NCI-H82 treated with DMSO at 0.1 percent for 48 hours (cell line): ENCODE measurements at regions not wholly inside any gene's neighbourhood (a gene's known extent, or its start where the extent isn't known, plus 50 kb on each side); places are given as distances from the start of the nearest gene placed in this dataset.

ENCODE experiments used
- DNase-seq: peaks from one replicate; lab custom pipeline; 2025; ENCODE audit not compliant: unreplicated experiment; lab: John Stamatoyannopoulos, UW

DNA sequence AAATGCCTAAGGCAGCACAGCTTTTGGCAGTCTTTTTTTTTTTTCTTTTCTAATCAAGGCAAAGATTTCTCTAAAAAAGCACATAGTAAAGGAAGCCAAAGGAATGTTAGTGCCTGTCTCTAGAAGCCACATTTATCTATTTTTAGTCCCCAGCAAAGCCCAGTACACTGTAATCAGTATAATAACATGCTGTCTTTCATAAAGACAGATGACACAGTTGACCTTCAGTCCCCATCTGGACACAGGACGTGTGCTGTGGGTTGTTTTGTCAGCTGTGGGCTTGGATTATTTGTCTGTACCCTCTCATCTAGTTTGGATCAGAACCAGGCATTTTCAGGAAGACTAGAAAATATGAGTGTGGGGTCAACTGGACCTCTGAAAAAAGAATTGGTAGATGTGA is 110.4 kb upstream of the CTNNB1 start:
- no peak for DNase-seq

DNA sequence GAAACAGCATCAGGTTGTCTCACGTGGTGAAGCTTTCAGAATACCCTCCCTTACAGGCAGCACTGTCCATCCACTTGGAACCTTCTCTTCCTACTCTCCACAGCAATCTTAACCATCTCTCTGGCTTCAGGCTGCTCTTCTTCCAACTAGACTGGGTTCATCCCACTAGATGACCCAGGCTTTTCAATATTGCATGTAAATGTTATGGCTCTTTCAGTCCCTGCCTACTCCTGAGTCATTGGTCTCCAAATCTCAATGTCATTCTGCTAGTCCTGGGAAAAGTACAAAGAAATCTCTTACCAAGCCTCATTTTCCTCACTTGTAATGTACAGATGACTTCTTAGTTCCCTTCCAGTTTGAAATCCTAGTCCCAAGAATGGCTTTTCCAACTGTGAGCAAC is 109.7 kb upstream of the CTNNB1 start:
- DNase-seq = no peak

DNA sequence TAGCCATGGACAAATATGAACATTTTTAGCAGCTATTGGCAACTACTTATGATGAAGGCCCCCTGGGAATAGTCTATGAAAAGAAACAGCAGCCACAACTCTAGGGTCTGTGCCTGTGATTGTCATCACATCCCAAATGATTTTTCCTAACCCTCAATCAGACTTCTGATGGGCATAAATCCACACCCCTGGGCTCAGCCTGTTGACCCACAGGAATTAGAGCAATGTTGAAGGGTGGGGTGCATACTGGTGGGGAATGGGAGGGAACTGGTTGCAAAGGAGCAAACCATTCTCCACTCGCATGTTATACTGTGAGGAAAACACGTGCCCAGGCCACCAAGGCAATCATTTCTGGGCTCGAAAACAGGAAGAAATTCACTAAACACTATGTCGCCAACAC is 106.5 kb upstream of the CTNNB1 start:
- DNase-seq = no peak

DNA sequence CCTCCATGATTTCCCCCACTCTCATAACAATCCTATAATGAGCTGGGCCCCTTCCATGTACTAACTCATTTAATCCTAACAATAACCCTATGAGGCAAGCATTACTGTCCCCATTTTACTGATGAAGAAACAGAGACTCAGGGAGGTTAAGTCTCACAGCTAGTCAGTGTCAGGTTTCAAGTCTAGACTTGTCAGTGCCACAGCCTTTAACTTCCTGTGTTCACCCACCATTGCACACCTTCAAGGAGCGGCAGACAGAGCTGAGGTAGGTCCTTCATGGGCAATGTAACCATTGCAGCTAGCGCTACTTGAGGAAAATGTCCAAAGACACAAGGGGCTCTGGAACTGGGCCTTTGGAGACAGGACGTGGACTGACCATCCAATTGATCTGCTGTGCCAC is 105.8 kb upstream of the CTNNB1 start:
- no peak for DNase-seq

DNA sequence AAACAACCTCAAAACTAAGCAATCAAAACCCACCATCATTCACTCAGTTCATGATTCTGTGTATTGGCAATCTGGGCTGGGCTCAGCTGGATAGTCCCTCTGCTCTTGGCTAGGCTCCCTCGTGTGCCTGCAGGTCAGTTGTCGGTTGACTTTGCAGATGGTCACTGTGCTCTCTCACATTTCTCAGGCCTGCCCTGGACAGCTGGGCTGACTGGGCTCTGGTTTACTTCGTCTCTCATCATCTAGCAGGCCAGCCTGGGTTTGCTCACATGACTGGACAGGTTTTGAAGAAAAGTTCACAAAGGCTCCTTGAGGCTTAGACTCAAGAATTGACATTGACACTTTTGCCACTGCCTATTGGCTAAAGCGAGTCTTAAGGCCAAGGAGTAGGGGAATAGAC is 105.0 kb upstream of the CTNNB1 start:
- no peak for DNase-seq

DNA sequence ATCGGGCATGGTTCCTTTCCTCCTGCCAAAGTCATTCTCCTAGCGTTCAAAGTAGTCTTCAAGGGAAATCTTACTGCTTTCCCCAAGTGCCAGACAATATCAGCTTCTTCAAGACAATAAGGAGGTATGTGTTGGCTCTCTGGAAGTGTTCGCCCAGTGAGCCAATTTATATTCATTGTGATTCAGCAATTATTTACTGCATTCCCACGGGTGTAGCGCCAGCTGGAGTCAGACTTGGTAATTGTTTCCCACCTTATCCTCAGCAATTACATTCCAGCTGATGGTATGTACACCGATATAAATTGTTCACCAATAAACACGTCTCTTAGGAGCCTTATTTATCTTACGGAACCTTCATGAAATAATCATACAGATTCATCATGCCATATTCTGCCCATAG is 103.6 kb upstream of the CTNNB1 start:
- DNase-seq = no peak

DNA sequence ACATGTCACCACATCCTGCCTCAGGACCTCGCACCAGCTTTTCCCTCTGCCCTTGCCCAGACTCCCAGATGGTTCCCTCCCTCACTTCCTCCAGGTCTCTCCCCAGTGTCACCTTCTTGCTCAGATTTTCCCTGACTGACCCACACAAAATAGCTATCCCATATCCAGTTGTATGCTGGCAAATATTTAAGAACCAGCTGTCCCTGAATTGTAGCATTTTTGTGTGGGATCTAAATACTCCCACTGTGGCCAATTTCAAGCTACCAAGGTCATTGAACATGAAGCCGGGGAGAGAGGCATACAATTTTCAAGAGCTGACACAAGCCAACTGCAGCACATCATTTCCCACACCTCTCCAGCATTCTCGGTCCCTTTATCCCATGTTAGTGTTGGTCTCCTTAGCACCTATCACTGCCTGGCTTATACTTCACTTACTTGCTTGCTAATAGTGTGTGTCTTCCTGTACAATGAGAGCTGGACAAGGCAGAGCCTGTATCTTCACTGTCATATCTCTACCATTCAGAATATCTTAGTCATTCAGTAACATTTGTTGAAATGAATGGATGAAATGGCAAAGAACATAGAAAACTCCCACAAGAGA is 101.3 kb upstream of the CTNNB1 start:
- DNase-seq = no peak

DNA sequence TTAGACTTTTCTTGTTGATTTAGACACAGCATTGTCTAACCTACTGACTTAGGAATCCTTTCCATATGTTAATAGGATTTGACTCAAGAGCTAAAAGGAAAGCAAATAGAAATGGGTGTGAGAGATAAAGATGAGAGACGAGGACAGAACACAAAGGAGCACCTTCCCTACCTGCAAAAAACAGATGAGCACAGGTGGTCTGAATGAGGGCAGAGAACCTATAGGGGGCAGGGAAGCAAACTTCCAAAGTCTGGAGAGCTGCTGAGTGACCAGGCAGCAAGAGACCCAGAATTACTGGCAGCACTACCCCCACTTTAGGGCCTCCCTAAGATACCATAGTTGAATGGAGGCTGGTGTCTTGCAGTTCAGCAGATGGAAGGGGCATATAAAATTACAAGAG is 98.1 kb upstream of the CTNNB1 start:
- DNase-seq = no peak

DNA sequence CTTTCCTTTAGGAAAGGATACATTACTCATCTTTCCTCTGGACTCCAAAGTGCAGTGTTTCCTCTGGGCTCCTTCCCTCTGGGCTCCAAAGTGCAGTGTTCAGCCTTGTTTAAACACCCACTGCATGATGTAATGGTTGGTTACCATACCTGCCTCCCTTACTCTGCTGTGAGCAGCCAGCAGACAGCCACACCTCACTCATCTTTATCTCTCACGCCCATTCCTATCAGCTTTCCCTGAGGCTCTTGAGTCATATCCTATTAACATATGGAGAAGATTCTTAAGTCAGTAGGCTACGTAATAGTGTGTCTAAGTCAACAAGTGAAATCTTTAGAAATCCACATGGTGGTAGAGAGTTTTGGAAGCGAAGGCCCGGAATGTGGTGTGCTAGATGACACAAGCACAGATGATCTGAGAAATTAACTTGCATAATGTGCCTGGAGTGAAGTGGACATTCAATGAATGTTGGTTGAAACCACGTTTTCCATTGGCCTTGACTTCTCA is 97.2 kb upstream of the CTNNB1 start:
- no peak for DNase-seq

DNA sequence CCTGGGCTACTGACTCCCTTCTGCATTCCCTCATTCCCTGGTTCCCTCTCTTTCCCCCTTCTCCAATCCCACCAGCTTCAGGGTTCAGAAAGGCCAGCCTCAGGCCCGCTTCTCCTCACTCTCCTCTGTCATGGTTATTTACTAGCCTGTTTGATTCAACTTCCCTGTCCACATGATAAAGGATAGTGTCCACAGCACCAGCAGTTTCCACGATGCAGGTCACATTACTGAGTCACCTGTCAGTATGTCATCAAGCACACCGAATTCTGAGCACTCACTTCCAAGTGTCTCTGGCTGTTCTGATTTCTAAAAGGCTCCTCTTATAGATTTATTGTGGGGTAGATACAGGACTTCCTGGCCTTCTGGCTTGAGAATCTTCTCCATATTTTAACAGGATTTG is 96.6 kb upstream of the CTNNB1 start:
- DNase-seq = no peak

DNA sequence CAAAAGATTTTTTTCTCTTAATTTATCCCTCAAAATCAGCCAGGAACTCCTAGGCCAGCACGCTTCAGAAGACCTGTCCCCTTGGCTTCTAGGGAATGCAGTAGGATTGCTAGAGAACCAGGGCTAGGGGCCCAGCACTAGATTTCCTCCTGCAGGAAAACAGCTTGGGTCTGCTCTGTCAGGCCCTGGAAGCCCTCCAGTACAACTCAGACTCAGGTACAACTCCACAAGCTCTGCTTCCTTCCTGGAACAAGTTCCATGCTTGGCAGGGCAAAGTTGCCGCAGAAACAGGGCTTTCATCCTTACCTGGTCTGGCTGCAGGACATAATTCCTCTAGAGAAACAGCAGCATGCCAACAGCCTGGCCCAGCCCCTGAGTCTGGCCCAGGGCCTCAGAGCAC is 96.1 kb upstream of the CTNNB1 start:
- DNase-seq = no peak

DNA sequence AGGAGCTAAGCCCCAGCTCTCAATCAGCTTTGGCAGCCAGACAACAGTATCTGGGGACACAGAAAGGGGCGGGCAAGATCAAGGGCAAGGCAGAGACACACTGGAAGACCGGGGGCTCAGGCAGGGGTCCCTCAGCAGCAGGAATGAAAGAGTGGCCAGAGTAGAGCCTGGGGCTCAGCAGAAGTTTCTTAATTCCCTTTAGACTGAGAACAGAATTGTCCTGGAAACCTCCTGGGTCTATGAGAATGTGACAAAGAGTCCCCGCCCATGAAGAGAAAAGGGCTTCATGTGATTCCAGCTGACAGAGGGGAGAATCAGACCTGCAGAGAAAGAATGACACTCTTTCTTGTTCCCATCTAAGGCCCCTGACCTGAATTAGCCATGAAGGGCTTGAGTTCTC is 95.2 kb upstream of the CTNNB1 start:
- DNase-seq = no peak

DNA sequence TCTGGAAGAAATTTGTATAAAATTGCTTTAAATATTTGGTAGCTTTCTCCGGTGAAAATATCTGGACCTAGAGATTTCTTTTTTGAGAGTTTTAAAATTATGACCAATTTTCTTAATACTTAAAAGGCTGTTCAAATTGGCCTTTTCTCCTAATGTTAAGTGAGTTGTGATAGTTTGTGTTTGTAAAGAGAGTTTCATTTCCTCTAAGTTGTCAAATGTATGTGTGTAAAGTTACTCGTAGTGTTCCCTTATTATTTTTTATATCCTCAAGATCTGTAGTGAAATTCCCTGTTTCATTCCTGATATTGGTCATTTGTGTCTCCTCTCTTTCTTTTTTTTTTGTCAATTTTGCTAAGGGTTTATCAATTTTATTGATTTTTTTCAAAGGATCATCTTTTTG is 92.6 kb upstream of the CTNNB1 start:
- no peak for DNase-seq

DNA sequence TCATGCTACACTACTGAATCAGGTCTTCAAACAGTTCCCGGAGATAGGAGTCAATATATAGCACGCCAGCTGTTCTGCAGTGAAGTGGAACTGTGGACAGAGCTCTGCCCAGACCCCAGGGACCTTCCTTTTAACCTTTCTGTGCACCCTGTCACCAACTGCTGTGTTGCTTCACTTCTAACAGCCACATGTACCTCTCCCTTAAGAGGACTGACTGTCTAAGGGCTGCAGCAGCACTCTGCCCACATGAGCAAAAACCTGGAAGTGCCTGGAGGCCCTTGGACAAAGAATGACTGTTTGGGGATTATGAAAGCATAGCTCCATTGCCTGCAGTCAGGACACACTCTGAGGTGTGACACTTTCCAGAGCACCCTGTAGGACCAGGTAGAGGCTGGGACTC is 88.3 kb upstream of the CTNNB1 start:
- no peak for DNase-seq

DNA sequence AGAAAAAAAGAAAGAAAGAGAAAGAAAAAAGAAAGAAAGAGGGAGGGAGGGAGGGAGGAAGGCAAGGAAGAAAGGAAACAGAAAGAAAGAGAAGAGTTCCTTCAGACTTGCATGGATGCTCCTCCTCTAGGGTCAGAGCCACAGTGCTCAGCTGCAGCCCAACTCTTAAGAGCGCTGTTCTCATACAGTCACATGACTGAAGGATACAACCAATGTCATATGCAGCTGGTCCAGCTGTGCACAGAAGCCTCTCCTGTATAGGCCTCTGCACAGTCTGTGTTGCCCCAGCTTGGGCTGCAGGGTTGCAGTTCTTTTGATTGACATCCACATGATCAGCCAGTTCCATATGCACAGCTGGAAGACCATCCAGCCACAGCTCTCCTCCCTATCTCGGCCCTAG is 86.8 kb upstream of the CTNNB1 start:
- DNase-seq = no peak

DNA sequence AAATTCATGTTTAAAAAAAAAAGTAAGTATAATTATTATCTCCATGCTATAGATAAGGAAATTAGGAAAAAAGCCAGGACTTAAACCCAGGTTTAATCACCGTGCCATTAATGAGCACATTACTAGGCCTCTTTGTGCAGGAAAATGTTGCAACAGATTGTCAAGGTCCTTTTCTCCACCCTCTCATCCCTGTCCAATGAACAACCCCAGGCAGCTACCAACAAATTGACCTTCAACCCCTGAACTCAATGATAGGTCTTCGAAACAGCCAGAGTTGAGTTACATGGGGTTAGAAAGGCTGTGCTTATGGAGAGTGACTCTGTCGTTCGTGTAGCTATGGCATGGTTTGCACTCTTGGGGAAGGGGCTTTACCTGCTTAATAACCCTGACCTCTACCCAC is 84.2 kb upstream of the CTNNB1 start:
- no peak for DNase-seq

DNA sequence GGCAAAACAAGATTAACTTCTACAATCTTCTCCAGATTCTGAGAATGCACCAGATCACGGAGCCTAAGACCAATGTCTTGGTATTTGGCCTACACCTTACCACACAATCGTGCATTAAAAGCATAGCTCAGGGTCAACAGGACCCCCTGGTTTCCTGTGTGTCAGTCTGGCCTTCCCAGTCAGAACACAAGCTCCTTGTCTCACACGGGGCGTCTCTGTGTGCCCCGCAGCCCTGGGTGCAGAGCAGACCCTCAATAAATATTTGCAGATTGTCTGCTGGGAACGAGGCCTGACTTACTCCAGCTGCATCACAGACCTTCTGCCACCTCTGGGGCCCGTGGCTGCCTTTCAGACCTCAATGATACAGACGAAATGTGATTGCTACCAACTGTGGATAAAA is 82.5 kb upstream of the CTNNB1 start:
- no peak for DNase-seq

DNA sequence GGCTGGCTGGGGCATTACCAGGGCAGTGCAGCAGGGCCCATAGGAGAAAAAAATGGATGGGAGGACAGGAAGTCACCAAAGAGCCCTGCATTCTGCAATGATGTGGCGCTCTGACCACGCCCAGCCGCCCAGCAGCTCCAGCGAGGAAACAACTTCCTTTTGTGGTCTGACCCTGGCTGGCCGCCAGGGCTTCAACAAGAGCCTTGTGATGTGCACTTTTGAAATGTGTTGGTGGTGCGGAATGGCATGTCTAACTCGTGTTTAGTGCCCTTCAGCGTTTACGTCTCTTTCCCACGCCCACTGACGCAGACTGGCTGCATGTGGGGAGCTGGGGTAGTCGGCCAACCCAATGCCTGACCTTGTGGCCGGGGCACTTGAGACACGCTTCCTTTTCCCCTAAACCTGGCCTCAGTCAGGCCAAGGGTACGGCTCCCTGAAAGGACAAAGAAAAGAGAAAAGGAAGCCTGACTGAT is 81.9 kb upstream of the CTNNB1 start:
- no peak for DNase-seq

DNA sequence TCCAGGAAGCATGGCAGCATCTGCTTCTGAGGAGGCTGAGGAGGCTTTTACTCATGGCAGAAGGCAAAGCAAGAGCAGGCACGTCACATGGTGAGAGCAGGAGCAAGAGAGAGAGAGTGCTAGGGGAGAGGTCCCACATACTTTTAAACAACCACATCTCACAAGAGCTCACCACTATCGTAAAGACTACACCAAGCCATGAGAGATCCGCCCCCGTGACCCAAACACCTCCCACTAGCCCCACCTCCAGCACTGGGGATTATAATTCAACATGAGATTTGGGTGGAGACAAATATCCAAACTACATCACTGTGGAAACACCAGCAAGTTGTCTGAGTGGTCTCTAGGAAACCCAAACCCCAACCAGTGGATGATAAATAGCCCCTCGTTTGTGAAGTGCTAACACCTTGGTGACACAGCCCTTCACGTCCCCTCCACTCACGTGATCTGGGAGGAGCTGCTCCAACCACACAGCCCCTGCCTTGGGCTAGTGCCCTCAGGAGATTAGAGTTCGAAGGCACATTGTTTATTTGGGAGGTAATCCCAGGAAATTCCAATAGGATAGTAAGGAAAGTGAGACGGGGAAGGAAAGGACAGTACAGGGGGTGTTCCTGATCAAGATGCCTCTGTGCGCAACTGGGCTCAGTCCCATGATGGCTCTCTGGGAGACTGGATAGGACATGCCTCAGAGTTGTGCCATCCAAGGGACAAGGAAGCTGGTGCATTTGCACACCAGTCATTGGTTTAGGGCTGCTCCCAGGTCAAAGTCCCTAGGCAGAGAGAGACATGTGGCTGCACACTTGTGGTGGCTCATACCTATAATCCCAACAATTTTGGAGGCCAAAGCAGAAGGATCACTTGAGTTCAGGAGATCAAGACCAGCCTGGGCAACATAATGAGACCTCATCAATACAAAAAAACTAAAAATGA is 80.6 kb upstream of the CTNNB1 start:
- DNase-seq = no peak

DNA sequence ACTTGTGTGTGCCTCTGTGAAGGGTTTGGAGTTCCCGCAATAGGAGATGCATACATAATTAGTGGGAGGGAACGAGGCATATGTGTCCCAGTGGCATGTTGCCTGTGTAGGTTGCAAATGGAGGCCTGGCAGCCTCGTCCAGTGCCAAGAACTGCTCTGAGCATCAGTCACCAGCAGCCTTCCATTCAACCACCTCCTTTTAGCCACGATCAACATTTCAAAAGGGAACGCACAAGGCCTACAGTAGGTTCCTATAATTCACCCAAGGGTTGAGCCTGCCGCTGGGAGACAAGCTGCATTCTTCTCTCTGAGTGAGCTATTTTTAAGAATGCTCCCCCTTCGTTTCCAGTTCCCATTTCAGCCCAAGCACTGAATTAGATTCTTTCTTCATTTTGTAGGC is 78.8 kb upstream of the CTNNB1 start:
- no peak for DNase-seq

DNA sequence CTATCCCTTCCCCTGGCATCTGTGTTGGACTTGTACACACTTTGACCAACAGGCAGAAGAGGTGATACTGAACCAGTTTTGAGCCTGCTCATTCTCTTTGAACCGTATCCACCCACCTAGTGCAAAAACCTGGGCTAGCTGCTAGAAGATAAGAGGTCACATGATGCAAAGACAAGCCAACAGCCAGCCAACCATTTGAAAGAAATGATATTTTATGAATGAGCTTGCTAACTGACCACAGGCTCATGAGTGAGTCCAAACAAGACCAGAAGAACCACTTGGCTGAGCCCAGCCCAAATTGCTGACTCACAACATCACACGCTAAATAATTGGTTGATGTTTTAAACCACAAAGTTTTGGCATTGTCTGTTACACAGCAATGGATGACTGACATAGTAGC is 74.0 kb upstream of the CTNNB1 start:
- DNase-seq = no peak

DNA sequence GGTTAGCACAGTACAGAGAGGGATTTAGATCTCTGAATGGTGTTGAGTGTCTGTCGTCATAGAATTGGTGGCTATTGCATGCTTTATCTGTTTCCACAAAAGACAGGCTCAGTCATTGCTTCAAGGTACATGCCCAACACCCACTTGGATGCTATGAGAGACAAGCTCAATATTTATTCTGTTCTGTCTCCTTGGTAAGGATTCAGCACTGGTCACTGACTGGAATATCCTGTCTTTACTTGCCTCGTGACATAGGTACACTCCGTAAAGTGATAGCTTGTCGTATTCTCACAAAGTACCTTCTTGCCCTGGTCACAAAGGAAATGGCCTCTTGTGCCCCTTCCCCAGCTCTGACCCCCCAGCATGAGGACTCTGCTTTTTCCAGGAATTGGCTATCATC is 72.8 kb upstream of the CTNNB1 start:
- DNase-seq = no peak

DNA sequence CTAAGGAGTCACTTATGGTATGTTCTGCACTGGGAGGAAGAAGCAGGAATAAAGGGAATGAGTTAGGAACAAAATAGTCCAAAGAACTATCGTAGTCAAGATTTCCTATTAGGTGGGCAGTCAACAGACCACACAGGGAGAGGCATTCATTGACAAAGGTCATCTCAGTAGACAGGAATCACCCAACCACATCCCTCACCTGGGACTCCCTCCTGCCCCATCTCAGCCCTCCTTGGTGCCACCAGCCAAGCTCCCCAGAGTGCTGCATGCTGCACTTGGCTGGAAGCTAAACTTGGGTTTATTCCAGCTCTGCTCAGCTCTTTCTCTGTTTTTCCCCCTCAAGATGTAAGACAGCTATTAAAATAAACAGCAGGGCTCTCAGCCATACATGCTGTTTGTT is 72.3 kb upstream of the CTNNB1 start:
- no peak for DNase-seq
